Caco-2 (cell line): ENCODE measurements at regions not wholly inside any gene's neighbourhood (a gene's known extent, or its start where the extent isn't known, plus 50 kb on each side); places are given as distances from the start of the nearest gene placed in this dataset.

Experiments used
- BruUV-seq: library from RNA; stranded (reverse); fragments of 400-500 nt; replicated peaks from 2 replicates; lab custom pipeline; 2021; lab: Mats Ljungman, UMichigan
- CTCF ChIA-PET: fragments of 300-600 bp; sonication (Branson Sonifier 250); formaldehyde crosslinking; loops from one replicate; lab custom pipeline; 2022; ENCODE audit warnings: antibody characterized with exemption; lab: Charles Lee
- POLR2A ChIA-PET: fragments of 300-600 bp; sonication (Branson Sonifier 250); formaldehyde crosslinking; loops from one replicate; lab custom pipeline; 2022; ENCODE audit warnings: antibody characterized with exemption; lab: Charles Lee
- DNase-seq, 2 experiments: peaks; one replicate each; pipeline versions ENCODE4 v3.0.0 to v3.0.0-alpha.2; 2020 to 2022
- H3K27me3 ChIP-seq: replicated peaks from 2 replicates; pipeline ENCODE4 v1.6.0; 2011; ENCODE audit warnings: low read length; ENCODE audit not compliant: control insufficient read depth, insufficient read depth
- H3K36me3 ChIP-seq: 2 replicates; pipeline ENCODE4 v1.5.1; 2011; ENCODE audit warnings: low read length; ENCODE audit not compliant: control insufficient read depth, insufficient read depth
- H3K4me1 ChIP-seq: fragments of 250-450 bp; sonication (Bioruptor Pico); 2 replicates; pipeline ENCODE4 v1.5.1; 2020; ENCODE audit warnings: mild to moderate bottlenecking
- H3K4me3 ChIP-seq: 2 replicates; pipeline ENCODE4 v1.5.1; 2011; ENCODE audit warnings: low read depth, mild to moderate bottlenecking, control low read depth, low read length
- H3K9me3 ChIP-seq: fragments of 250-450 bp; sonication (Bioruptor Pico); 2 replicates; pipeline ENCODE4 v1.5.1; 2020; ENCODE audit warnings: mild to moderate bottlenecking, moderate library complexity
- H3K27ac Mint-ChIP-seq: one replicate; pipeline ENCODE4 v1.8.0; 2022; ENCODE audit warnings: mixed read lengths; ENCODE audit not compliant: unreplicated experiment
- H3K27me3 Mint-ChIP-seq: one replicate; pipeline ENCODE4 v1.8.0; 2022; ENCODE audit warnings: mixed read lengths; ENCODE audit not compliant: insufficient read depth, unreplicated experiment
- H3K36me3 Mint-ChIP-seq: one replicate; pipeline ENCODE4 v1.8.0; 2022; ENCODE audit warnings: mild to moderate bottlenecking, mixed read lengths; ENCODE audit not compliant: insufficient read depth, unreplicated experiment
- H3K4me1 Mint-ChIP-seq: one replicate; pipeline ENCODE4 v1.8.0; 2022; ENCODE audit warnings: low read depth, mixed read lengths; ENCODE audit not compliant: unreplicated experiment
- H3K4me3 Mint-ChIP-seq: one replicate; pipeline ENCODE4 v1.8.0; 2022; ENCODE audit warnings: mild to moderate bottlenecking, moderate library complexity, mixed read lengths; ENCODE audit not compliant: unreplicated experiment
- H3K9me3 Mint-ChIP-seq: one replicate; pipeline ENCODE4 v1.8.0; 2022; ENCODE audit warnings: mixed read lengths; ENCODE audit not compliant: unreplicated experiment
- CTCF ChIP-seq, 2 experiments: fragments of 200-600 bp in 1 of 2; IDR thresholded peaks; 1 replicate in 1 of 2; 2 replicates in 1 of 2; pipeline versions ENCODE4 v1.5.1 to v1.8.0; 2011 to 2022; ENCODE audit warnings: antibody characterized with exemption in 1 of 2, control low read depth in 1 of 2, inconsistent platforms in 1 of 2, low read depth in 1 of 2, low read length in 1 of 2, mild to moderate bottlenecking in 1 of 2, moderate library complexity in 1 of 2; ENCODE audit not compliant: insufficient read depth in 1 of 2, severe bottlenecking in 1 of 2, unreplicated experiment in 1 of 2
- intact Hi-C: fragments of 100-400 bp; cut with micrococcal nuclease; formaldehyde crosslinking; loops from one replicate; pipeline ENCODE4 v1.10.0; 2022; ENCODE audit not compliant: unreplicated experiment

GRCh38 chr18:21991081-21991534 lies 178.3 kb upstream of the GATA6 start:
- DNase-seq, result peak; percentile 91 to 96
- BruUV-seq, result no TSS peak
- Histone ChIP-seq H3K4me1 (peaks cover 76% of the 10 kb centered on the region), H3K36me3 (no peaks in the 10 kb centered on the region), H3K27me3 (no peaks in the 10 kb centered on the region), H3K9me3 (no peaks in the 10 kb centered on the region), H3K4me3 (no peak overlapping the region)
- H3K4me3 Mint-ChIP-seq, result peak overlapping the region; percentile 59
- intact Hi-C loops, result loop anchor here (1.0 to 10.0 kb wide), 12 partner anchors 11 to 574 kb away; partner anchors contain the start of gene GATA6
- H3K36me3 Mint-ChIP-seq, result peaks cover 31% of the 10 kb centered on the region
- peaks cover 9% of the 10 kb centered on the region for H3K9me3 Mint-ChIP-seq
- H3K27ac Mint-ChIP-seq, result peak overlapping the region; percentile 96
- peaks cover 31% of the 10 kb centered on the region for H3K4me1 Mint-ChIP-seq
- CTCF ChIA-PET, result interaction anchor here (1.0 to 1.6 kb wide), 6 partner anchors 10 to 117 kb away, joined by 3 to 12 read pairs (median 4); no protein-coding TSS in a partner anchor
- POLR2A ChIA-PET, result interaction anchor here (0.6 to 2.3 kb wide), 6 partner anchors 10 to 175 kb away, joined by 3 to 19 read pairs (median 6); no protein-coding TSS in a partner anchor
- no peaks in the 10 kb centered on the region for H3K27me3 Mint-ChIP-seq
- no peak for TF ChIP-seq CTCF (IDR thresholded peaks at IDR 0.05; ENCODE audit: insufficient read depth in 1 of 2, low read depth in 1 of 2, low read length in 1 of 2, severe bottlenecking in 1 of 2, unreplicated experiment in 1 of 2)

GRCh38 chr18:21991886-21992285 lies 177.5 kb upstream of the GATA6 start:
- H3K36me3 ChIP-seq, result no peaks in the 10 kb centered on the region
- Mint-ChIP-seq H3K9me3 (peaks cover 9% of the 10 kb centered on the region), H3K27ac (peak overlapping the region; percentile 96), H3K27me3 (no peaks in the 10 kb centered on the region), H3K4me3 (peak overlapping the region; percentile 59), H3K36me3 (peaks cover 31% of the 10 kb centered on the region), H3K4me1 (peaks cover 38% of the 10 kb centered on the region)
- H3K4me1 ChIP-seq, result peaks cover 84% of the 10 kb centered on the region
- intact Hi-C loops, result loop anchor here (1.0 to 10.0 kb wide), 12 partner anchors 12 to 573 kb away; partner anchors contain the start of gene GATA6
- H3K27me3 ChIP-seq, result no peaks in the 10 kb centered on the region
- DNase-seq, result peak; percentile 82 to 91
- POLR2A ChIA-PET, result interaction anchor here (2.3 kb wide), 1 partner anchor 11 kb away, joined by 19 read pairs; no protein-coding TSS in a partner anchor
- no peak overlapping the region for H3K4me3 ChIP-seq
- no TSS peak for BruUV-seq
- CTCF ChIA-PET, result interaction anchor here (0.7 to 1.6 kb wide), 4 partner anchors 11 to 71 kb away, joined by 3 to 12 read pairs (median 4); no protein-coding TSS in a partner anchor
- H3K9me3 ChIP-seq, result no peaks in the 10 kb centered on the region
- TF ChIP-seq CTCF (IDR thresholded peaks at IDR 0.05; ENCODE audit: insufficient read depth in 1 of 2, low read depth in 1 of 2, low read length in 1 of 2, severe bottlenecking in 1 of 2, unreplicated experiment in 1 of 2), result no peak

- H3K4me1 Mint-ChIP-seq, result peaks cover 51% of the 10 kb centered on the region
- Histone ChIP-seq H3K9me3 (no peaks in the 10 kb centered on the region), H3K4me3 (no peak overlapping the region), H3K27me3 (no peaks in the 10 kb centered on the region), H3K36me3 (no peaks in the 10 kb centered on the region), H3K4me1 (peaks cover 96% of the 10 kb centered on the region)
- no peaks in the 10 kb centered on the region for H3K9me3 Mint-ChIP-seq
- TF ChIP-seq CTCF (IDR thresholded peaks at IDR 0.05; ENCODE audit: insufficient read depth in 1 of 2, low read depth in 1 of 2, low read length in 1 of 2, severe bottlenecking in 1 of 2, unreplicated experiment in 1 of 2), result no peak
- peaks cover 9% of the 10 kb centered on the region for H3K36me3 Mint-ChIP-seq
- POLR2A ChIA-PET, result interaction anchor here (0.9 kb wide), 2 partner anchors 16 to 48 kb away, joined by 4 read pairs; no protein-coding TSS in a partner anchor
- peak overlapping the region; percentile 96 for H3K27ac Mint-ChIP-seq
- CTCF ChIA-PET, result interaction anchor here (0.5 to 2.5 kb wide), 4 partner anchors 48 to 858 kb away, joined by 3 to 8 read pairs (median 4); no protein-coding TSS in a partner anchor
- no peak overlapping the region for H3K4me3 Mint-ChIP-seq
- BruUV-seq, result TSS peak; percentile 59
- peak; percentile 78 to 87 for DNase-seq
- no peaks in the 10 kb centered on the region for H3K27me3 Mint-ChIP-seq
- intact Hi-C loops, result loop anchor here (2.0 to 10.0 kb wide), 7 partner anchors 18 to 568 kb away; no protein-coding TSS in a partner anchor
These were observed 173.0 kb upstream of the GATA6 start for GRCh38 chr18:21996351-21996826.
